Esophagus muscularis mucosa (tissue), 4 donors: ENCODE measurements at regions not wholly inside any gene's neighbourhood (a gene's known extent, or its start where the extent isn't known, plus 50 kb on each side); places are given as distances from the start of the nearest gene placed in this dataset.

Source experiments
- DNase-seq: peaks from one replicate; pipeline ENCODE4 v3.0.0-alpha.2; 2017; ENCODE audit errors: extremely low spot score
- H3K27ac ChIP-seq, 4 donors: fragments of 200-600 bp; sonication (generic); replicated peaks in 1 of 4; 1 replicate in 3 of 4; 2 replicates in 1 of 4; pipeline ENCODE4 v1.5.1; 2016 to 2019; ENCODE audit warnings: mild to moderate bottlenecking in 1 of 4
- H3K27me3 ChIP-seq, 4 donors: fragments of 200-600 bp; sonication (generic); one replicate each; pipeline versions ENCODE4 v1.5.1 to v1.6.0; 2016 to 2019
- H3K36me3 ChIP-seq, 4 donors: fragments of 200-600 bp; sonication (generic); one replicate each; pipeline ENCODE4 v1.5.1; 2016 to 2019
- H3K4me1 ChIP-seq, 4 donors: fragments of 200-600 bp; sonication (generic); one replicate each; pipeline ENCODE4 v1.5.1; 2016 to 2019
- H3K4me3 ChIP-seq, 4 donors: fragments of 200-600 bp; sonication (generic); 1 replicate in 2 of 4; 2 replicates in 2 of 4; pipeline ENCODE4 v1.5.1; 2016 to 2019; ENCODE audit warnings: mild to moderate bottlenecking in 4 of 4, moderate library complexity in 1 of 4
- H3K9me3 ChIP-seq, 4 donors: fragments of 200-600 bp; sonication (generic); 1 replicate in 3 of 4; 2 replicates in 1 of 4; pipeline ENCODE4 v1.5.1; 2016 to 2019
- EP300 ChIP-seq: sonication (generic); formaldehyde crosslinking; IDR thresholded peaks from one replicate; pipeline ENCODE4 v1.6.1; 2017; ENCODE audit warnings: antibody characterized with exemption
- POLR2A ChIP-seq: fragments of 450-650 bp; IDR thresholded peaks from one replicate; pipeline ENCODE4 v1.6.1; 2017; ENCODE audit warnings: antibody characterized with exemption, moderate library complexity, mild to moderate bottlenecking, low read depth
- POLR2AphosphoS5 ChIP-seq, 2 donors: sonication (generic); formaldehyde crosslinking; IDR thresholded peaks; one replicate each; pipeline ENCODE4 v1.6.1; 2017; ENCODE audit warnings: antibody characterized with exemption in 2 of 2
- WGBS: methylation state at CpG from one replicate; pipeline ENCODE4 v1.1.5; 2018; 5-methylcytosine and 5-hydroxymethylcytosine counted together
- intact Hi-C: fragments of 100-400 bp; cut with DNase I; formaldehyde crosslinking; loops from one replicate; pipeline ENCODE4 v1.15.1; 2023
- TF ChIP-seq, protein P1 (sequence below), 3 experiments: fragments of 200-600 bp in 2 of 3; fragments of 450-650 bp in 1 of 3; sonication (generic) in 2 of 3; IDR thresholded peaks; one replicate each; pipeline ENCODE4 v1.5.1; 2017 to 2019; ENCODE audit warnings: antibody characterized with exemption in 3 of 3, mild to moderate bottlenecking in 2 of 3, moderate library complexity in 1 of 3

DNA sequence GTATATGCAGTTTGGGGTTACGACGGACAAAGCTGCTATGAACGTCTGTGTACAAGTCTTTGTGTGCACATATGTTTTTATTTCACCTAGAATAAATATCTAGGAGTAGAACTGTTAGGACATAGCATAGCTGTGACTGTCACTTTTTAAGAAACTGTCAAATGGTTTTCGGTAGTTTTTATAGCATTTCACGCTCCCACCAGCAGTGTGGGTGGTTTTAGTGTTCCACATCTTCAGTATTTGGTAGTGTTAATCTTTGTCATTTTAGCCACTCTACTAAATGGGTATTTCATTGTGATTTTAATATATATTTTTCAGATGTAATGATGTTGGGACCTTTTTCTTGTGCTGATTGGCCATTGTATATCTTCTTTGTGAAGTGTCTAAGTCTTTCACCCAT, 109.1 kb upstream of the BCAT1 start:
- DNase-seq: no peak
- 94% methylated on average over 5 of the region's 5 CpGs for WGBS
- no peaks in the 10 kb centered on the region for H3K4me1 ChIP-seq
- H3K27ac ChIP-seq: no peak overlapping the region
- intact Hi-C loops: no loop called here
- no peak overlapping the region for H3K4me3 ChIP-seq
- H3K27me3 ChIP-seq: no peaks in the 10 kb centered on the region
- TF ChIP-seq EP300 (no peak), POLR2AphosphoS5 (IDR thresholded peaks at IDR 0.05) (no peak)
- TF ChIP-seq, protein P1, sequence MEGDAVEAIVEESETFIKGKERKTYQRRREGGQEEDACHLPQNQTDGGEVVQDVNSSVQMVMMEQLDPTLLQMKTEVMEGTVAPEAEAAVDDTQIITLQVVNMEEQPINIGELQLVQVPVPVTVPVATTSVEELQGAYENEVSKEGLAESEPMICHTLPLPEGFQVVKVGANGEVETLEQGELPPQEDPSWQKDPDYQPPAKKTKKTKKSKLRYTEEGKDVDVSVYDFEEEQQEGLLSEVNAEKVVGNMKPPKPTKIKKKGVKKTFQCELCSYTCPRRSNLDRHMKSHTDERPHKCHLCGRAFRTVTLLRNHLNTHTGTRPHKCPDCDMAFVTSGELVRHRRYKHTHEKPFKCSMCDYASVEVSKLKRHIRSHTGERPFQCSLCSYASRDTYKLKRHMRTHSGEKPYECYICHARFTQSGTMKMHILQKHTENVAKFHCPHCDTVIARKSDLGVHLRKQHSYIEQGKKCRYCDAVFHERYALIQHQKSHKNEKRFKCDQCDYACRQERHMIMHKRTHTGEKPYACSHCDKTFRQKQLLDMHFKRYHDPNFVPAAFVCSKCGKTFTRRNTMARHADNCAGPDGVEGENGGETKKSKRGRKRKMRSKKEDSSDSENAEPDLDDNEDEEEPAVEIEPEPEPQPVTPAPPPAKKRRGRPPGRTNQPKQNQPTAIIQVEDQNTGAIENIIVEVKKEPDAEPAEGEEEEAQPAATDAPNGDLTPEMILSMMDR (IDR thresholded peaks at IDR 0.05): no peak
- H3K9me3 ChIP-seq: no peaks in the 10 kb centered on the region
- no peaks in the 10 kb centered on the region for H3K36me3 ChIP-seq

- intact Hi-C loops: no loop called here
- H3K4me3 ChIP-seq: no peak overlapping the region
- 81% methylated on average over 3 of the region's 3 CpGs for WGBS
These were observed 107.7 kb upstream of the BCAT1 start for GRCh38 chr12:25056486-25057130.

DNA sequence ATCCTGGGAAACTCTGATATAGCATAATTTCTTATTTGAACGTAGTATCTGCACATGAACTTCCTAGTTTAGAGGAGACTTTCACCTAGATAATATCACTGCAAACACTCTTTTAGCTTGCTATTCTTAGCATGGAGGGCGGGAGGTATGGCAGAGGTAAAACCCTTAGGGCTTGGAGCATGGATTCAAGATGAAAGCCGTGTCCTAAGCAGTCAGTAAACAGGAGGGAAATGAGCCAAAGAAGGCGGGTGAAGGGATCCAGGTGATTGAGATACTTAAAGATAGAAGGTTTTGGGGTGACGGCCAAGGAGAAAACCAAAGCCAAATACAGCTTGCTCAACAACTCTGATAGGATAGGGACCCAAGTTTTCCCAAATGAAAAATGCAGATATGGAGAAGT, 107.1 kb upstream of the BCAT1 start:
- H3K27me3 ChIP-seq: no peaks in the 10 kb centered on the region
- DNase-seq: no peak
- no peaks in the 10 kb centered on the region for H3K36me3 ChIP-seq
- no peak overlapping the region for H3K27ac ChIP-seq
- H3K4me1 ChIP-seq: no peaks in the 10 kb centered on the region
- 77% methylated on average over 5 of the region's 5 CpGs for WGBS
- intact Hi-C loops: no loop called here
- H3K4me3 ChIP-seq: no peak overlapping the region
- TF ChIP-seq POLR2A (no peak), EP300 (no peak), POLR2AphosphoS5 (IDR thresholded peaks at IDR 0.05) (no peak)
- TF ChIP-seq, protein P1 (IDR thresholded peaks at IDR 0.05): no peak
- H3K9me3 ChIP-seq: no peaks in the 10 kb centered on the region

More at GRCh38 chr12:25056486-25057130, 107.7 kb upstream of the BCAT1 start:
- no peak for TF ChIP-seq POLR2A
- TF ChIP-seq EP300: no peak
- no peak for TF ChIP-seq POLR2AphosphoS5 (IDR thresholded peaks at IDR 0.05)
- TF ChIP-seq, protein P1 (IDR thresholded peaks at IDR 0.05): no peak
- no peaks in the 10 kb centered on the region for H3K36me3 ChIP-seq
- H3K4me1 ChIP-seq: no peaks in the 10 kb centered on the region
- H3K27ac ChIP-seq: no peak overlapping the region
- H3K9me3 ChIP-seq: no peaks in the 10 kb centered on the region
- DNase-seq: no peak
- H3K27me3 ChIP-seq: no peaks in the 10 kb centered on the region

- Histone ChIP-seq H3K4me3 (peak overlapping the region in 1 of 4 donors; percentile 11), H3K36me3 (no peaks in the 10 kb centered on the region), H3K4me1 (no peaks in the 10 kb centered on the region), H3K27ac (no peak overlapping the region), H3K9me3 (no peaks in the 10 kb centered on the region), H3K27me3 (no peaks in the 10 kb centered on the region)
- intact Hi-C loops: no loop called here
- 68% methylated on average over 5 of the region's 5 CpGs for WGBS
- TF ChIP-seq EP300: no peak
- no peak for TF ChIP-seq POLR2A
- TF ChIP-seq, protein P1 (IDR thresholded peaks at IDR 0.05): no peak
- TF ChIP-seq POLR2AphosphoS5 (IDR thresholded peaks at IDR 0.05): no peak
- DNase-seq: no peak
These were observed 105.9 kb upstream of the BCAT1 start for GRCh38 chr12:25054783-25055144.
